T-helper 2 cell treated with Interferon-gamma antibody and Interleukin-4, amounts not matched to agents 5 μg/mL and 100 μg/mL, for 36 hours (primary cell): ENCODE measurements at regions not wholly inside any gene's neighbourhood (a gene's known extent, or its start where the extent isn't known, plus 50 kb on each side); places are given as distances from the start of the nearest gene placed in this dataset.
"Not testable (repeated sequence)": the region's sequence is repeated elsewhere in the genome, so short reads cannot be mapped to it uniquely, and the experiment has no call there.

ENCODE experiments used
- DNase-seq: peaks from one replicate; pipeline ENCODE4 v3.0.0; 2021; ENCODE audit warnings: low spot score
- H3K27ac Mint-ChIP-seq: one replicate; pipeline ENCODE4 v1.8.0; 2021; ENCODE audit warnings: mild to moderate bottlenecking, mixed read lengths
- H3K27me3 Mint-ChIP-seq: one replicate; pipeline ENCODE4 v1.8.0; 2021; ENCODE audit warnings: low read depth, mixed read lengths
- H3K36me3 Mint-ChIP-seq: one replicate; pipeline ENCODE4 v1.8.0; 2021; ENCODE audit warnings: low read depth, mixed read lengths
- H3K4me1 Mint-ChIP-seq: one replicate; pipeline ENCODE4 v1.8.0; 2021; ENCODE audit warnings: low read depth, mixed read lengths
- H3K4me3 Mint-ChIP-seq: one replicate; pipeline ENCODE4 v1.8.0; 2022; ENCODE audit warnings: mild to moderate bottlenecking, moderate library complexity, mixed read lengths
- H3K9me3 Mint-ChIP-seq: one replicate; pipeline ENCODE4 v1.8.0; 2021; ENCODE audit warnings: mixed read lengths

- Mint-ChIP-seq H3K27ac (no peak overlapping the region), H3K36me3 (no peaks in the 10 kb centered on the region), H3K9me3 (no peaks in the 10 kb centered on the region), H3K4me1 (no peaks in the 10 kb centered on the region), H3K27me3 (peaks cover 11% of the 10 kb centered on the region), H3K4me3 (no peak overlapping the region)
- no peak for DNase-seq
Observed at GRCh38 chr3:15923640-15924405, 126.0 kb upstream of the ANKRD28 start.

GRCh38 chr3:15924914-15925313 is 127.1 kb upstream of the ANKRD28 start:
- Mint-ChIP-seq H3K27me3 (peaks cover 9% of the 10 kb centered on the region), H3K27ac (no peak overlapping the region), H3K9me3 (no peaks in the 10 kb centered on the region), H3K4me3 (no peak overlapping the region), H3K4me1 (no peaks in the 10 kb centered on the region), H3K36me3 (no peaks in the 10 kb centered on the region)
- no peak for DNase-seq

GRCh38 chr3:15926871-15927270 is 129.1 kb upstream of the ANKRD28 start:
- H3K9me3 Mint-ChIP-seq, result no peaks in the 10 kb centered on the region
- no peaks in the 10 kb centered on the region for H3K4me1 Mint-ChIP-seq
- DNase-seq, result no peak
- no peak overlapping the region for H3K27ac Mint-ChIP-seq
- peaks cover 9% of the 10 kb centered on the region for H3K27me3 Mint-ChIP-seq
- no peaks in the 10 kb centered on the region for H3K36me3 Mint-ChIP-seq
- H3K4me3 Mint-ChIP-seq, result no peak overlapping the region

GRCh38 chr3:15927969-15928368 is 130.2 kb upstream of the ANKRD28 start:
- Mint-ChIP-seq H3K27ac (no peak overlapping the region), H3K9me3 (no peaks in the 10 kb centered on the region), H3K4me1 (no peaks in the 10 kb centered on the region), H3K36me3 (no peaks in the 10 kb centered on the region), H3K27me3 (peaks cover 9% of the 10 kb centered on the region), H3K4me3 (no peak overlapping the region)
- DNase-seq, result no peak

GRCh38 chr3:15929944-15930571 is 132.3 kb upstream of the ANKRD28 start:
- Mint-ChIP-seq H3K36me3 (no peaks in the 10 kb centered on the region), H3K27me3 (peaks cover 9% of the 10 kb centered on the region), H3K9me3 (no peaks in the 10 kb centered on the region)

GRCh38 chr3:15932348-15933300 is 134.8 kb upstream of the ANKRD28 start:
- DNase-seq, result no peak
- H3K27ac Mint-ChIP-seq, result no peak overlapping the region
- H3K36me3 Mint-ChIP-seq, result no peaks in the 10 kb centered on the region

More at GRCh38 chr3:15929944-15930571, 132.3 kb upstream of the ANKRD28 start:
- Mint-ChIP-seq H3K27ac (no peak overlapping the region), H3K4me3 (no peak overlapping the region), H3K4me1 (no peaks in the 10 kb centered on the region)
- no peak for DNase-seq

GRCh38 chr3:15933439-15934139 is 135.8 kb upstream of the ANKRD28 start:
- Mint-ChIP-seq H3K4me1 (no peaks in the 10 kb centered on the region), H3K27me3 (no peaks in the 10 kb centered on the region), H3K4me3 (no peak overlapping the region), H3K27ac (no peak overlapping the region), H3K9me3 (no peaks in the 10 kb centered on the region), H3K36me3 (no peaks in the 10 kb centered on the region)
- no peak for DNase-seq

More at GRCh38 chr3:15932348-15933300, 134.8 kb upstream of the ANKRD28 start:
- Mint-ChIP-seq H3K9me3 (no peaks in the 10 kb centered on the region), H3K27me3 (peaks cover 2% of the 10 kb centered on the region), H3K4me3 (no peak overlapping the region), H3K4me1 (no peaks in the 10 kb centered on the region)

- no peaks in the 10 kb centered on the region for H3K27me3 Mint-ChIP-seq
- H3K4me1 Mint-ChIP-seq, result no peaks in the 10 kb centered on the region
- H3K9me3 Mint-ChIP-seq, result no peaks in the 10 kb centered on the region
- no peak for DNase-seq
- no peaks in the 10 kb centered on the region for H3K36me3 Mint-ChIP-seq
- H3K27ac Mint-ChIP-seq, result no peak overlapping the region
- H3K4me3 Mint-ChIP-seq, result no peak overlapping the region
Observed at GRCh38 chr3:15934389-15935195, 136.8 kb upstream of the ANKRD28 start.

GRCh38 chr3:15936312-15936711 is 138.5 kb upstream of the ANKRD28 start:
- Mint-ChIP-seq H3K27ac (no peak overlapping the region), H3K4me1 (no peaks in the 10 kb centered on the region), H3K9me3 (peaks cover 8% of the 10 kb centered on the region), H3K4me3 (no peak overlapping the region), H3K36me3 (no peaks in the 10 kb centered on the region), H3K27me3 (no peaks in the 10 kb centered on the region)
- DNase-seq, result no peak

GRCh38 chr3:15940641-15941040 is 142.9 kb upstream of the ANKRD28 start:
- Mint-ChIP-seq H3K36me3 (no peaks in the 10 kb centered on the region), H3K4me3 (no peak overlapping the region), H3K27me3 (no peaks in the 10 kb centered on the region), H3K4me1 (no peaks in the 10 kb centered on the region), H3K27ac (no peak overlapping the region), H3K9me3 (peaks cover 8% of the 10 kb centered on the region)
- no peak for DNase-seq

- not testable (repeated sequence) for H3K36me3 Mint-ChIP-seq, H3K4me3 Mint-ChIP-seq, H3K27ac Mint-ChIP-seq, DNase-seq, H3K9me3 Mint-ChIP-seq, H3K27me3 Mint-ChIP-seq, H3K4me1 Mint-ChIP-seq
Observed at GRCh38 chr3:15941457-15941856, 143.7 kb upstream of the ANKRD28 start.

- H3K9me3 Mint-ChIP-seq, result peaks cover 8% of the 10 kb centered on the region
- H3K27me3 Mint-ChIP-seq, result no peaks in the 10 kb centered on the region
- DNase-seq, result no peak
- H3K27ac Mint-ChIP-seq, result no peak overlapping the region
- peaks cover 1% of the 10 kb centered on the region for H3K4me1 Mint-ChIP-seq
- H3K4me3 Mint-ChIP-seq, result no peak overlapping the region
- H3K36me3 Mint-ChIP-seq, result no peaks in the 10 kb centered on the region
Observed at GRCh38 chr3:15941958-15942357, 144.2 kb upstream of the ANKRD28 start.

GRCh38 chr3:15942462-15942861 is 144.7 kb upstream of the ANKRD28 start:
- no peak for DNase-seq
- Mint-ChIP-seq H3K36me3 (no peaks in the 10 kb centered on the region), H3K4me3 (no peak overlapping the region), H3K27ac (no peak overlapping the region), H3K27me3 (no peaks in the 10 kb centered on the region), H3K4me1 (peaks cover 1% of the 10 kb centered on the region), H3K9me3 (peaks cover 8% of the 10 kb centered on the region)
